Activated T-helper 1 cell treated with Interleukin-2 at 50 U/mL for 16 hours (primary cell): ENCODE measurements at regions not wholly inside any gene's neighbourhood (a gene's known extent, or its start where the extent isn't known, plus 50 kb on each side); places are given as distances from the start of the nearest gene placed in this dataset.
"Not testable (repeated sequence)": the region's sequence is repeated elsewhere in the genome, so short reads cannot be mapped to it uniquely, and the experiment has no call there.

Experiments used
- DNase-seq: peaks from one replicate; pipeline ENCODE4 v3.0.0-alpha.2; 2020; ENCODE audit warnings: low read depth

- DNase-seq: no peak
Observed at GRCh38 chr3:101913168-101913567, 63.9 kb downstream of the NFKBIZ start.

DNA sequence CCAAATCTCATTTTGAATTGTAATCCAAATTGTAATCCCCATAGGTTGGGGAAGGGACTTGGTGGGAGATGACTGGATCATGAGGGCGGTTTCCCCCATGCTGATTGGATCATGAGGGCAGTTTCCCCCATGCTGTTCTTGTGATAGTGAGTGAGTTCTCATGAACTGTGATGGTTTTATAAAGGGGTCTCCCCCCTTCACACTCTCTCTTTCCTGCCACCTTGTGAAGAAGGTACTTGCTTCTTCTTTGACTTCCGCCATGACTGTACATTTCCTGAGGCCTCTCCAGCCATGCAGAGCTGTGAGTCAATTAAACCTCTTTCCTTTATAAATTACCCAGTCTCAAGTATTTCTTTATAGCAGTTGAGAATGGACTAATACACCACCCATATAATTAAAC, 68.4 kb downstream of the NFKBIZ start:
- DNase-seq: not testable (repeated sequence)

DNA sequence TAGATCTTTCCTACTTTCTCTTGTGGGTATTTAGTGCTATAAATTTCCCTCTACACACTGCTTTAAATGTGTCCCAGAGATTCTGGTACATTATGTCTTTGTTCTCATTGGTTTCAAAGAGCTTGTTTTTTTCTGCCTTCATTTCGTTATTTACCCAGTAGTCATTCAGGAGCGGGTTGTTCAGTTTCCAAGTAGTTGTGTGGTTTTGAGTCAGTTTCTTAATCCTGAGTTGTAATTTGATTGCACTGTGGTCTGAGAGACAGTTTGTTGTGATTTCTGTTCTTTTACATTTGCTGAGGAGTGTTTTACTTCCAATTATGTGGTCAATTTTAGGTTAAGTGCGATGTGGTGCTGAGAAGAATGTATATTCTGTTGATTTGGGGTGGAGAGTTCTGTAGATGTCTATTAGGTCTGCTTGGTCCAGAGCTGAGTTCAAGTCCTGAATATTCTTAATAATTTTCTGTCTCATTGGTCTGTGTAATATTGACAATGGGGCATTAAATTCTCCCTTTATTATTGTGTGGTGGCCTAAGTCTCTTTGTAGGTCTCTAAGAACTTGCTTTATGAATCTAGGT, 72.9 kb downstream of the NFKBIZ start:
- DNase-seq: not testable (repeated sequence)

- not testable (repeated sequence) for DNase-seq
Observed at GRCh38 chr3:101924621-101925020, 75.3 kb downstream of the NFKBIZ start.

GRCh38 chr3:101925124-101925523, 75.8 kb downstream of the NFKBIZ start:
- DNase-seq: not testable (repeated sequence)

GRCh38 chr3:101925564-101925963, 76.2 kb downstream of the NFKBIZ start:
- DNase-seq: no peak

DNA sequence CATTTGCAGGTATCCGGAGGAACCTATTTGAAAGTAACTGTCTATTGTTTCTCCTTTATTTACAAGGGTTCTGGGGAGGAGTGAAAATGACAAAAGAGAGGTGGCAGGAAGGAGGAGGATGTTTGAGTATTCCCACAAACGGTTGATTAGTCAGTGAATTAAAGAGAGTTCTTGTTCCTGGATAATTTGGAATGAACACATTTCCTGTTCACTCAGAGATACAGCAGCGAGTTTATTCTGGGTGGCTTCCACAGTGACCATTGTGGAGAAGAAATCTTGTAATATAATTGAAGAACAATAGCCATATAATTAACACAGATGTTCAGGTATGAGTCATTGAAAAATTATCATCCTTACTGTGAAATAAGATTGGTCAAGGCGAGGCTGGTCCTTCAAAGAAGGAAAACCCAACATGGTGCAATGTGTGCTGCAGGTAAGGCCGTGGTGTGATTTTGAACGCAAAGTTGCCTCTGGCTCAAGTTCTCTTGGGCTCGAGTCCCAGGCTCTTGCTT, 77.3 kb downstream of the NFKBIZ start:
- no peak for DNase-seq

GRCh38 chr3:101928890-101929289, 79.6 kb downstream of the NFKBIZ start:
- DNase-seq: no peak

DNA sequence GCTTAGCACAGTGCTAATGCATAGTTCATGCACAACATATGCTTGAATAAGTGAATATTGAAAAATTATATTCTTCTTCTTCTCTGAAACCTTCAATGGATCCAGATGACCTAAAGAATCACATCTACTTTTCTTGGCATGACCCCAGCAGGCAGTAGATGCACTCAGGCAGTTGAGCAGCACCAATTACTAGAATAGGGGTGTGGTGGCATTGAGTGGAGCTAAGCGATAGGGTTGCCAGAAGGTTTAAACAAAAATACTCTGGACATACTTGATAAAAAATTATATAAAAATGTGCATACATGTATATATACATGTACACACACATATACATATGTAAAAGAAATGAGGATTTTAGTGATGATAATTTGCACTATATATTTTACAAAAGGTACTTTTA, 81.8 kb downstream of the NFKBIZ start:
- no peak for DNase-seq

DNA sequence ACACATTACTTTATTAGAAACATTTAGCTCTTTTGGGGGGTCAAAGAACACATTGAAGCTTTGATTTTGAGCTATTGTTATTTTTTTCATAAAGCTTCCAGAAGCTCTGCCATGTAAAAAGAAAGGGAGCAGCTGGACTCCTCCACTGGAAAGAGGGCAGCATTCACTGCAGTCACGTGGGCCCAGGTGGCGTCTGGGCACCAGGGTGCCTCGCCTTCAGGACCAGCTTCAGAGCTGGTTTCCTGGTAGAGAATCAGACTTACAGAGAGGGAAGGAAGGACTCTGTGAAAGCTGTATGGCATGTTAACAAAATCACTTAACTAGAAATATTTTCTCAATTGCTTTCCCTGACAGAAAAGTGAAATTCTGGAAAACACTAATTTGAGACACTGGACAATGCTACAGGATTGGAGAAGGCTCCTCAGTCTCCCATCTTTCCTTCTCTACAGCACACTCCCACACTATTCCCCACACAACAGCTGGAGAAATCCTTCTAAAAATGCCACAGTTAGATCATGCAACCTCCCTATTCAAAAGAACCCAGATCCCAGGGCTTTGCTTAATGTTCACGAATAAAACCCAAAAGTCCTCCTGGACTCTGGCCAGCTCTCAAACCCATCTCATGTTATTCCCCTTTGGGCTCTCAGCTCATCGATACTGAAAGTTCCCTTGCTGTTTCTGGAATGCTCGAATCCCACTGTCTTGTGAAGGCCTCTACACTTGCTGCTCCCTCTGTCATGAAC, 83.2 kb downstream of the NFKBIZ start:
- DNase-seq: no peak

- no peak for DNase-seq
Observed at GRCh38 chr3:101936419-101937356, 87.4 kb downstream of the NFKBIZ start.

DNA sequence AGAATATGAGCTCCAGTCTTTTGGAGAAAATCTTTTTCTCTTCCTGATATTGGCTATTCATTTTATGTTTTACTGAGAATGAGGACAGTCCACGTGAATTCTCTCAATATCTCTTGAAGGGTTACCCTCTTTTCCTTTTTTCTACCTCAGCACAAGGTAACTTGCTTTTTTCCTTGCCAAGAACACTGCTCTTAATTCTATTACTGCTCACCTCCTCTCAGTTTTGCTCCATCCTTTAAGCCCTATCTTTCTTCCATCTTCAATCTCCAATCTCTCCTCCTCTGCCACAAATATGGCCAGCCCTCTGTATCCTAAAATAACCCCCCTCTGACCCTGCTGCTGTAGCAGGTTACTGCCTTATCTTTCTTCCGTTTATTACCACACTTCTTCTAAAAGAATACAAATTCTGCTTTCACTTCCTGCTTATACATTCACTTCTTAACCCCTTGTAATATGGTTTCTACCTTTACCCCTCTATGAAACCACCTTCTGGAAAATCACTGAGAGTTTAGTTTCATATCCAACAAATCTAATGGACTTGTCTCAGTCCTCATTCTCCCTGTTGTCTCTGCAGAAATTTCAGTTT, 89.0 kb downstream of the NFKBIZ start:
- no peak for DNase-seq

DNA sequence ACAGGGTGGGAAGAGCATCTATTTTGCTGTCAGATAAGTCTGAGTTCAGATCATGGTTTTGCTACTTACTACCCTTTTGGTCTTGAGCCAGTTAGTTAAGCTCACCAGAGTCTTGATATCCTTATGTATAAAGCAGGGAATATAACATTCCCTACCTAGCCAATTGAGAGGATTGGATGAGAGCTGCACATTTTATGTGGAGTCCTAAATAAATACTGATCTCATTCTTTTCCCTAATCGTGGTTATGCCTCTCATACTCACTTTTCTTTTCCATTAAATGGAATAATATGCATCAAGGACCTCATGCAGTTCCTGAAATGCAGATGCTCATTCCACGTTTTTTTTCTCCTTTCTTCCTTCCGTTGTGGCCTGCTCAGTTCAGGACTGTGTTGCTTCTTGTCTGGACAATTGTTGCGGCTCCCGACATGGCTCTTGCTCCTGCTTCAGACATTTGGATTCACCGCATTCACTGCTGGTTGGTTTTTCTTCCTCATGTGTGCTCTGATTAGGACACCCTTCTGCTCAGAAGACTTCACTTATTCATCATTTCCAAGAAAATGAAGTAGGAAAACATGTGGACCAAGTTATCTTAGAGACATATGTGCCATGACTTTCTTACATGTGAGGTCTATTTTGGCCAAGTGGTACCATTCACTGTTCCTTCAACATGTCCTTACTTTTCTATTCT, 90.2 kb downstream of the NFKBIZ start:
- no peak for DNase-seq

- DNase-seq: no peak
Observed at GRCh38 chr3:101940521-101941317, 91.4 kb downstream of the NFKBIZ start.

DNA sequence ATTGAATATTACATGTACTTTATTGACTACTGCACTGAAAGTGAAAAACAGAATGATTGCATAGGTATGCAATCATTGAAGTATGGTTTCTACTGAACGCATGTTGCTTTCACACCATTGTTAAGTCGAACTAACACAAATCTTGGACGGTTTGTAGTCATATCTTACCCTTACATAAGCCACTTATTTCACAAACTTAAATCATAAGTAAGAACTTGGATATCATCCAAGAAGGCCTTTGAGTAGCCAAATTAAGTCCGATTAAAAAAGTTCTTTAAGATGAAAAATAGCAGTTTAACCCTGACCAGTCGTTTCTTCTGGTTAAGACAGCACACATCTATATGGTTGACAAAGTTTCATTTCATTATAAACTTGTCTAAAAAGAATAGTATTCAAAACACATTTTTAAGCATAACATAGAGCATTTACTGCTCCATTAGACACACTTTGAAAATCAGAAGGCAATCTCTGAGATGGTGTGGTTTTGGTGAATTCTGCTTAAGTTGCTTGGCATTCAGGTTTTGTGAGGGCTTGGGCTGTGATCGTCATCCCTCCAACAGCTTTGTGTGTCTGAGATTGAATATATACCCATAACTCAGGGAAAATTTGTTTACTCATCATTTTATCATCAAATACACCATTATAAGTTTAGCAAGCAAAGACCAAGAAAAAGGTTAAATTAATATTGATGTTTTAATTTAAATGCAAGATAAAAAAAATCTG, 92.2 kb downstream of the NFKBIZ start:
- no peak for DNase-seq

GRCh38 chr3:101942356-101942755, 93.0 kb downstream of the NFKBIZ start:
- no peak for DNase-seq

DNA sequence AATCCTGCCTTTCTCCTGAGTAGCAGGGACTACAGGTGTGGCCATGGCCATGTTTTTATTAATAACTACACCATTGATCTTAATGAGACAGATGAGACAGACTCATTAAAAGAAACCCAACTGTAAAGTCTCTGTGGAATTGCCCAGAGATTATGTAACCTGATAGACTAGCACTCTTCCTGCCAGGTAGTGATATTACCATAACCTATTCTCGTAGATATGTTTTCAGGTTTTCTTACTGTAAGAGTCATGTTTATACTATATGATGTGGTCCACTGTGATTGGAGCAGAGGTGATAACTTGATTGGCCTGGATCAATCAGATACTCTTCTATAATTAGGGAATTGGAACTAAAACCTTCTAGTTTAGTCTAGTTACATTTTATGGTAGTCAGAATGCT, 93.7 kb downstream of the NFKBIZ start:
- DNase-seq: no peak

GRCh38 chr3:101944308-101944707, 95.0 kb downstream of the NFKBIZ start:
- DNase-seq: no peak

- no peak for DNase-seq
Observed at GRCh38 chr3:101945980-101946379, 96.7 kb downstream of the NFKBIZ start.

DNA sequence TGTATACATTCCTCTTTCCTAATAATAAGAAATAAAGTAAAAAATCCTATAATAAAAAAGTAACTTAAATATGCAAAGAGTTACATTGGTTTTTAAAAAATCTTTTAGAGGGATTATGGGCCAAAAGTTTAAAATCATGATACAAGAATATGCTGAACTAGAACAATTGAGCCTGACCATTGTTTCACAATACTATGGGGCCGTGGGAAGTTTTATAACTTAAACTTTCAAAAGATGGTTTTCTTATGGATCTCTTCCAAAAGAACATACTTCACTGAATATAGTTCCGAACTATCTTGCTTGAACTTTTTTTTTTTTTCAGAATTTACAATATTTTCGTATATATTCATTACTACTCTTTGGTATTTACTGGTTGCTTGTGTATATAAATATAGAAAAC, 97.6 kb downstream of the NFKBIZ start:
- no peak for DNase-seq
